Fibroblast of lung (primary cell): ENCODE measurements at regions not wholly inside any gene's neighbourhood (a gene's known extent, or its start where the extent isn't known, plus 50 kb on each side); places are given as distances from the start of the nearest gene placed in this dataset.
"Not testable (repeated sequence)": the region's sequence is repeated elsewhere in the genome, so short reads cannot be mapped to it uniquely, and the experiment has no call there.

ENCODE experiments used
- CTCF ChIP-seq, 2 donors: IDR thresholded peaks in 1 of 2; conservative IDR thresholded peaks in 1 of 2; 1 replicate in 1 of 2; 2 replicates in 1 of 2; pipeline ENCODE4 v1.5.1; 2011 to 2012; ENCODE audit warnings: low read length in 2 of 2, control low read depth in 1 of 2, inconsistent platforms in 1 of 2, low read depth in 1 of 2, mild to moderate bottlenecking in 1 of 2
- EZH2 ChIP-seq: IDR thresholded peaks from 2 replicates; pipeline ENCODE4 v1.5.1; 2012; ENCODE audit warnings: low read length, control low read depth, mild to moderate bottlenecking; ENCODE audit errors: missing control alignments

GRCh38 chr5:160498441-160499043 lies 76.9 kb downstream of the PTTG1 start:
- not testable (repeated sequence) for TF ChIP-seq CTCF (conservative IDR thresholded peaks at IDR 0.05 in 1 of 2, IDR thresholded peaks at IDR 0.05 in 1 of 2; ENCODE audit: low read depth in 1 of 2, low read length in 2 of 2); EZH2
